ENCODE measurements at regions not wholly inside any gene's neighbourhood (a gene's known extent, or its start where the extent isn't known, plus 50 kb on each side); places are given as distances from the start of the nearest gene placed in this dataset.
A peak's percentile ranks its signal among the peaks of the same experiment; 100 is the strongest.

GRCh38 chr4:123569541-123569940 is 172.9 kb downstream of the SPRY1 start:
- Histone ChIP-seq H3K4me3 (ENCODE audit: control insufficient read depth in 2 of 3, extremely low read depth in 1 of 3, insufficient read depth in 2 of 3, low read depth in 1 of 3, low read length in 3 of 3) (no peak overlapping the region), H3K4me1 (ENCODE audit: control insufficient read depth, extremely low read depth, insufficient read depth, low read length) (peaks cover 10% of the 10 kb centered on the region), H3K79me2 (ENCODE audit: control insufficient read depth, insufficient read depth, low read length) (no peaks in the 10 kb centered on the region), H3K27me3 (ENCODE audit: control insufficient read depth, extremely low read depth, insufficient read depth, low read length) (no peaks in the 10 kb centered on the region), H3K4me2 (ENCODE audit: control insufficient read depth, extremely low read depth, insufficient read depth, low read depth, low read length) (no peak overlapping the region), H3K9me1 (ENCODE audit: control insufficient read depth, extremely low read depth, insufficient read depth, low read length) (no peaks in the 10 kb centered on the region), H3K9me3 (ENCODE audit: control insufficient read depth, low read depth, low read length) (no peaks in the 10 kb centered on the region), H2AFZ (ENCODE audit: control insufficient read depth, low read length) (no peak overlapping the region), H3K9ac (ENCODE audit: control insufficient read depth, extremely low read depth, insufficient read depth, low read length) (no peak overlapping the region), H4K20me1 (ENCODE audit: control insufficient read depth, extremely low read depth, insufficient read depth, low read length) (no peaks in the 10 kb centered on the region), H3K36me3 (ENCODE audit: control insufficient read depth in 2 of 2, extremely low read depth in 1 of 2, insufficient read depth in 2 of 2, low read length in 2 of 2) (no peaks in the 10 kb centered on the region), H3K27ac (ENCODE audit: control insufficient read depth, insufficient read depth, low read length) (no peak overlapping the region)
- FAIRE-seq (no peak), DNase-seq (ENCODE audit: low read depth, low spot score) (no peak)
- dilution Hi-C loops (cut with MboI; ENCODE audit: extremely low pct_ligation_motif_present, low sequenced_read_pairs): no loop called here
- TF ChIP-seq CTCF (optimal IDR thresholded peaks at IDR 0.05 in 1 of 3, IDR thresholded peaks at IDR 0.05 in 1 of 3, conservative IDR thresholded peaks at IDR 0.05 in 1 of 3; ENCODE audit: extremely low read depth in 1 of 3, insufficient read depth in 2 of 3, low read length in 3 of 3) (no peak), EZH2 (IDR thresholded peaks at IDR 0.05; ENCODE audit: low read length) (no peak)

GRCh38 chr4:123573866-123574508 is 177.4 kb downstream of the SPRY1 start:
- no peaks in the 10 kb centered on the region for H3K27me3 ChIP-seq (ENCODE audit: control insufficient read depth, extremely low read depth, insufficient read depth, low read length)
- dilution Hi-C loops (cut with MboI; ENCODE audit: extremely low pct_ligation_motif_present, low sequenced_read_pairs): no loop called here
- no peaks in the 10 kb centered on the region for H3K79me2 ChIP-seq (ENCODE audit: control insufficient read depth, insufficient read depth, low read length)
- peak overlapping the region; percentile 7 for H3K4me2 ChIP-seq (ENCODE audit: control insufficient read depth, extremely low read depth, insufficient read depth, low read depth, low read length)
- H3K9ac ChIP-seq (ENCODE audit: control insufficient read depth, extremely low read depth, insufficient read depth, low read length): no peak overlapping the region
- peaks cover 10% of the 10 kb centered on the region for H3K4me1 ChIP-seq (ENCODE audit: control insufficient read depth, extremely low read depth, insufficient read depth, low read length)
- H2AFZ ChIP-seq (ENCODE audit: control insufficient read depth, low read length): peak overlapping the region; percentile 45
- H4K20me1 ChIP-seq (ENCODE audit: control insufficient read depth, extremely low read depth, insufficient read depth, low read length): no peaks in the 10 kb centered on the region
- no peak overlapping the region for H3K27ac ChIP-seq (ENCODE audit: control insufficient read depth, insufficient read depth, low read length)
- no peaks in the 10 kb centered on the region for H3K36me3 ChIP-seq (ENCODE audit: control insufficient read depth in 2 of 2, extremely low read depth in 1 of 2, insufficient read depth in 2 of 2, low read length in 2 of 2)
- peak; percentile 78 for FAIRE-seq
- H3K9me1 ChIP-seq (ENCODE audit: control insufficient read depth, extremely low read depth, insufficient read depth, low read length): no peaks in the 10 kb centered on the region
- H3K4me3 ChIP-seq (ENCODE audit: control insufficient read depth in 2 of 3, extremely low read depth in 1 of 3, insufficient read depth in 2 of 3, low read depth in 1 of 3, low read length in 3 of 3): no peak overlapping the region
- DNase-seq (ENCODE audit: low read depth, low spot score): no peak
- H3K9me3 ChIP-seq (ENCODE audit: control insufficient read depth, low read depth, low read length): no peaks in the 10 kb centered on the region
- TF ChIP-seq CTCF (optimal IDR thresholded peaks at IDR 0.05 in 1 of 3, IDR thresholded peaks at IDR 0.05 in 1 of 3, conservative IDR thresholded peaks at IDR 0.05 in 1 of 3; ENCODE audit: extremely low read depth in 1 of 3, insufficient read depth in 2 of 3, low read length in 3 of 3) (no peak), EZH2 (IDR thresholded peaks at IDR 0.05; ENCODE audit: low read length) (no peak)
